ENCODE measurements at regions not wholly inside any gene's neighbourhood (a gene's known extent, or its start where the extent isn't known, plus 50 kb on each side); places are given as distances from the start of the nearest gene placed in this dataset.

GRCh38 chr18:64639536-64639935, 490.6 kb upstream of the LINC00305 start:
- Histone ChIP-seq H3K4ac (ENCODE audit: low read depth, low read length) (no peak overlapping the region), H3K4me2 (ENCODE audit: insufficient read depth, insufficient read length, low read length) (no peak overlapping the region), H3K9me3 (ENCODE audit: control insufficient read depth, low read depth, low read length) (no peaks in the 10 kb centered on the region), H3K79me1 (ENCODE audit: insufficient read depth, low read depth, low read length, poor library complexity, severe bottlenecking) (no peaks in the 10 kb centered on the region), H3K18ac (ENCODE audit: insufficient read length, low read depth, low read length) (no peak overlapping the region), H4K8ac (replicated peaks; ENCODE audit: insufficient read length, low read depth, low read length) (no peak overlapping the region), H3K4me1 (ENCODE audit: insufficient read depth, low read length) (no peaks in the 10 kb centered on the region), H3K14ac (ENCODE audit: insufficient read depth, low read length) (no peak overlapping the region), H3K23ac (ENCODE audit: insufficient read length, low read depth, low read length) (no peak overlapping the region), H2BK15ac (ENCODE audit: low read depth, low read length) (no peak overlapping the region), H2AFZ (ENCODE audit: low read length) (no peak overlapping the region), H4K20me1 (ENCODE audit: control insufficient read depth, insufficient read depth, insufficient read length) (no peaks in the 10 kb centered on the region), H2BK12ac (ENCODE audit: insufficient read length, low read depth, low read length) (no peak overlapping the region), H4K5ac (ENCODE audit: insufficient read length, low read depth, low read length) (no peak overlapping the region), H3K79me2 (ENCODE audit: insufficient read depth, low read length) (no peaks in the 10 kb centered on the region), H2BK20ac (ENCODE audit: low read depth, low read length, poor library complexity, severe bottlenecking) (no peak overlapping the region), H4K91ac (ENCODE audit: insufficient read length, low read depth, low read length) (no peak overlapping the region), H3K9ac (ENCODE audit: extremely low read depth, insufficient read length, low read length) (no peak overlapping the region), H3K23me2 (ENCODE audit: insufficient read length, low read depth, low read length, poor library complexity, severe bottlenecking) (no peaks in the 10 kb centered on the region), H3K27ac (ENCODE audit: insufficient read length, low read depth, low read length) (no peak overlapping the region), H2AK5ac (ENCODE audit: insufficient read length, low read length) (no peak overlapping the region), H2BK5ac (ENCODE audit: insufficient read length, low read length) (no peak overlapping the region), H2BK120ac (ENCODE audit: low read depth, low read length, poor library complexity, severe bottlenecking) (no peak overlapping the region), H3K56ac (ENCODE audit: insufficient read length, low read depth, low read length) (no peak overlapping the region), H3K27me3 (ENCODE audit: insufficient read depth, low read length) (no peaks in the 10 kb centered on the region; the same call in 1 of the 2 replicates), H3T11ph (ENCODE audit: low read length) (no peak overlapping the region)
- Mint-ChIP-seq H3K36me3 (ENCODE audit: insufficient read depth in 1 of 3, low read depth in 3 of 3) (no peaks in the 10 kb centered on the region), H3K4me3 (no peak overlapping the region), H3K9me3 (no peaks in the 10 kb centered on the region), H3K27me3 (ENCODE audit: low read depth) (no peaks in the 10 kb centered on the region), H3K27ac (no peak overlapping the region), H3K4me1 (0 out of 4 replicates have a peak, but pooled peaks cover 0 to 3% of the 10 kb centered on the region in 2 experiments)
- WGBS (ENCODE audit: extremely low coverage, insufficient read length, low lambda C conversion rate) = no CpG with 5 or more reads among the region's 1 CpG
- no peak for DNase-seq
- TF ChIP-seq, protein P1, sequence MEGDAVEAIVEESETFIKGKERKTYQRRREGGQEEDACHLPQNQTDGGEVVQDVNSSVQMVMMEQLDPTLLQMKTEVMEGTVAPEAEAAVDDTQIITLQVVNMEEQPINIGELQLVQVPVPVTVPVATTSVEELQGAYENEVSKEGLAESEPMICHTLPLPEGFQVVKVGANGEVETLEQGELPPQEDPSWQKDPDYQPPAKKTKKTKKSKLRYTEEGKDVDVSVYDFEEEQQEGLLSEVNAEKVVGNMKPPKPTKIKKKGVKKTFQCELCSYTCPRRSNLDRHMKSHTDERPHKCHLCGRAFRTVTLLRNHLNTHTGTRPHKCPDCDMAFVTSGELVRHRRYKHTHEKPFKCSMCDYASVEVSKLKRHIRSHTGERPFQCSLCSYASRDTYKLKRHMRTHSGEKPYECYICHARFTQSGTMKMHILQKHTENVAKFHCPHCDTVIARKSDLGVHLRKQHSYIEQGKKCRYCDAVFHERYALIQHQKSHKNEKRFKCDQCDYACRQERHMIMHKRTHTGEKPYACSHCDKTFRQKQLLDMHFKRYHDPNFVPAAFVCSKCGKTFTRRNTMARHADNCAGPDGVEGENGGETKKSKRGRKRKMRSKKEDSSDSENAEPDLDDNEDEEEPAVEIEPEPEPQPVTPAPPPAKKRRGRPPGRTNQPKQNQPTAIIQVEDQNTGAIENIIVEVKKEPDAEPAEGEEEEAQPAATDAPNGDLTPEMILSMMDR (conservative IDR thresholded peaks at IDR 0.05) = no peak
